Chondrocyte (in vitro differentiated cells): ENCODE measurements at regions not wholly inside any gene's neighbourhood (a gene's known extent, or its start where the extent isn't known, plus 50 kb on each side); places are given as distances from the start of the nearest gene placed in this dataset.

Experiments
- DNase-seq: peaks from one replicate; pipeline ENCODE4 v3.0.0; 2021; ENCODE audit warnings: mixed read lengths, low spot score
- H3K27ac Mint-ChIP-seq: one replicate; pipeline ENCODE4 v1.8.0; 2021; ENCODE audit warnings: mild to moderate bottlenecking, moderate library complexity, mixed read lengths; ENCODE audit not compliant: unreplicated experiment
- H3K27me3 Mint-ChIP-seq: 2 replicates; pipeline ENCODE4 v1.8.0; 2021; ENCODE audit warnings: low read depth, mixed read lengths
- H3K36me3 Mint-ChIP-seq: 2 replicates; pipeline ENCODE4 v1.8.0; 2021; ENCODE audit warnings: low read depth, mixed read lengths
- H3K4me1 Mint-ChIP-seq: 2 replicates; pipeline ENCODE4 v1.8.0; 2021; ENCODE audit warnings: low read depth, mild to moderate bottlenecking, mixed read lengths
- H3K4me3 Mint-ChIP-seq: one replicate; pipeline ENCODE4 v1.8.0; 2021; ENCODE audit warnings: mild to moderate bottlenecking, moderate library complexity, mixed read lengths; ENCODE audit not compliant: unreplicated experiment
- H3K9me3 Mint-ChIP-seq: 2 replicates; pipeline ENCODE4 v1.8.0; 2021; ENCODE audit warnings: low read depth, mixed read lengths
- TF ChIP-seq, protein P1 (sequence below): fragments of 200-600 bp; sonication (generic); IDR thresholded peaks from 2 replicates; pipeline ENCODE4 v1.5.0; 2021; ENCODE audit warnings: antibody characterized with exemption, mild to moderate bottlenecking, moderate library complexity

GRCh38 chr16:73255031-73255430 is 207.1 kb upstream of the ZFHX3 start:
- H3K4me3 Mint-ChIP-seq = no peak overlapping the region
- no peaks in the 10 kb centered on the region for H3K4me1 Mint-ChIP-seq
- DNase-seq = no peak
- H3K9me3 Mint-ChIP-seq = no peaks in the 10 kb centered on the region
- H3K27me3 Mint-ChIP-seq = peaks cover under 1% of the 10 kb centered on the region
- TF ChIP-seq, protein P1, sequence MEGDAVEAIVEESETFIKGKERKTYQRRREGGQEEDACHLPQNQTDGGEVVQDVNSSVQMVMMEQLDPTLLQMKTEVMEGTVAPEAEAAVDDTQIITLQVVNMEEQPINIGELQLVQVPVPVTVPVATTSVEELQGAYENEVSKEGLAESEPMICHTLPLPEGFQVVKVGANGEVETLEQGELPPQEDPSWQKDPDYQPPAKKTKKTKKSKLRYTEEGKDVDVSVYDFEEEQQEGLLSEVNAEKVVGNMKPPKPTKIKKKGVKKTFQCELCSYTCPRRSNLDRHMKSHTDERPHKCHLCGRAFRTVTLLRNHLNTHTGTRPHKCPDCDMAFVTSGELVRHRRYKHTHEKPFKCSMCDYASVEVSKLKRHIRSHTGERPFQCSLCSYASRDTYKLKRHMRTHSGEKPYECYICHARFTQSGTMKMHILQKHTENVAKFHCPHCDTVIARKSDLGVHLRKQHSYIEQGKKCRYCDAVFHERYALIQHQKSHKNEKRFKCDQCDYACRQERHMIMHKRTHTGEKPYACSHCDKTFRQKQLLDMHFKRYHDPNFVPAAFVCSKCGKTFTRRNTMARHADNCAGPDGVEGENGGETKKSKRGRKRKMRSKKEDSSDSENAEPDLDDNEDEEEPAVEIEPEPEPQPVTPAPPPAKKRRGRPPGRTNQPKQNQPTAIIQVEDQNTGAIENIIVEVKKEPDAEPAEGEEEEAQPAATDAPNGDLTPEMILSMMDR = no peak
- H3K36me3 Mint-ChIP-seq = no peaks in the 10 kb centered on the region
- H3K27ac Mint-ChIP-seq = no peak overlapping the region

DNA sequence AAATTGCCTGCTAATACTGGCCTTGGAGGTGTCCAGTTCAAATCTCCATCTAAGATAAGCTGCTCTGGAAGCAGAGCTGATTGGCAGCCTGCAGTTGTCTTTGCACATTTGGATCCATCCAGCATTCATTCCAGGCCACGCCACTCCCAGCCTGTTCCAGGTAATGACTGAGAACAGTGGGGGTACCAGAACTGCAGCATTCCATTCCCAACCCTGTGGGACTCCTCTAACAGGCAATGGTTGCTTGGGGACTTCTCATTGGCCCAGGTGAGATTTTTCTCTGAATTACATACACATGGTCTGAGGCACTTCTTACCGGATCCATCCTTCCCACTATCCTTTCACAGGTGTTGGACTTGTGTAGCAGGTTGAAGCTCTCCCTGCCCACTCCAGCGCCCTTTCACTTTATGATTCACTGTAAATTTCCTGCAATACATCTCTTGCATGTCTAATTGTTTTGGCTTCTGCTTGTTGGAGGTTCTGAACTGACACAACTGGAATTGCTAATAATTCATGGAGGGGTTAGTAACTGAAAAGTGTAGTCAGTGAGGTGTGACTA is 206.1 kb upstream of the ZFHX3 start:
- no peaks in the 10 kb centered on the region for H3K36me3 Mint-ChIP-seq
- H3K27me3 Mint-ChIP-seq = no peaks in the 10 kb centered on the region
- no peaks in the 10 kb centered on the region for H3K4me1 Mint-ChIP-seq
- DNase-seq = no peak
- H3K9me3 Mint-ChIP-seq = no peaks in the 10 kb centered on the region
- no peak overlapping the region for H3K4me3 Mint-ChIP-seq
- TF ChIP-seq, protein P1 = no peak
- no peak overlapping the region for H3K27ac Mint-ChIP-seq

GRCh38 chr16:73252446-73252845 is 204.5 kb upstream of the ZFHX3 start:
- H3K9me3 Mint-ChIP-seq = no peaks in the 10 kb centered on the region
- H3K4me3 Mint-ChIP-seq = no peak overlapping the region
- TF ChIP-seq, protein P1 = no peak
- no peaks in the 10 kb centered on the region for H3K4me1 Mint-ChIP-seq
- no peaks in the 10 kb centered on the region for H3K27me3 Mint-ChIP-seq
- H3K27ac Mint-ChIP-seq = no peak overlapping the region
- DNase-seq = no peak
- no peaks in the 10 kb centered on the region for H3K36me3 Mint-ChIP-seq

- Mint-ChIP-seq H3K36me3 (no peaks in the 10 kb centered on the region), H3K4me1 (no peaks in the 10 kb centered on the region), H3K27ac (no peak overlapping the region), H3K9me3 (no peaks in the 10 kb centered on the region), H3K27me3 (no peaks in the 10 kb centered on the region), H3K4me3 (no peak overlapping the region)
- no peak for DNase-seq
- TF ChIP-seq, protein P1 = no peak
These were observed 203.7 kb upstream of the ZFHX3 start for GRCh38 chr16:73251608-73252007.

DNA sequence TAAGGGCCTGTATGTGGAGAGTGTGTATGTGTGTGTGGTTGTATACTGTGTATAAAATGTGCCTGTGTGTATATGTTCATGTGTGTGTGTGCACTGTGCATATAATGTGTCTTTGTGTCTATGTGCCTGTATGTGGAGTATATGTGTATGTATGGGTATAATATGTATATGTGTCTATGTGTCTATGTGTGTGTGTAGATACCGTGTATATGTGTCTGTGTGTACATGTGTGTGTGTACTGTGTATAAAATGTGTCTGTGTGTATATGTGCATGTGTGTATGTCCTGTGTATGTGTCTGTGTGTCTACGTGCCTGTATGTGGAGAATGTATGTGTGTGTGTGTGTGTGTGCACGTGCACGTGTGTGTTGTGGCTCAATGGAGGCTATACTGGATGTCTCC is 200.4 kb upstream of the ZFHX3 start:
- Mint-ChIP-seq H3K36me3 (no peaks in the 10 kb centered on the region), H3K9me3 (no peaks in the 10 kb centered on the region), H3K4me1 (no peaks in the 10 kb centered on the region), H3K4me3 (no peak overlapping the region), H3K27ac (no peak overlapping the region), H3K27me3 (peaks cover 4% of the 10 kb centered on the region)
- TF ChIP-seq, protein P1 = no peak
- no peak for DNase-seq
